HL-60 (cell line): ENCODE measurements at regions not wholly inside any gene's neighbourhood (a gene's known extent, or its start where the extent isn't known, plus 50 kb on each side); places are given as distances from the start of the nearest gene placed in this dataset.

Experiments
- GABPA ChIP-seq: IDR thresholded peaks from 2 replicates; pipeline ENCODE4 v1.6.1; 2012; ENCODE audit warnings: low read depth
- POLR2AphosphoS5 ChIP-seq: IDR thresholded peaks from 2 replicates; pipeline ENCODE4 v1.6.1; 2012; ENCODE audit warnings: low read depth
- TF ChIP-seq, protein P1 (sequence below): IDR thresholded peaks from one replicate; pipeline ENCODE4 v1.5.1; 2011; ENCODE audit warnings: low read length, control low read depth, inconsistent platforms; ENCODE audit not compliant: insufficient read depth
- TF ChIP-seq, protein P2 (sequence below): IDR thresholded peaks from 2 replicates; pipeline ENCODE4 v1.6.1; 2012; ENCODE audit warnings: low read depth; ENCODE audit not compliant: insufficient replicate concordance

DNA sequence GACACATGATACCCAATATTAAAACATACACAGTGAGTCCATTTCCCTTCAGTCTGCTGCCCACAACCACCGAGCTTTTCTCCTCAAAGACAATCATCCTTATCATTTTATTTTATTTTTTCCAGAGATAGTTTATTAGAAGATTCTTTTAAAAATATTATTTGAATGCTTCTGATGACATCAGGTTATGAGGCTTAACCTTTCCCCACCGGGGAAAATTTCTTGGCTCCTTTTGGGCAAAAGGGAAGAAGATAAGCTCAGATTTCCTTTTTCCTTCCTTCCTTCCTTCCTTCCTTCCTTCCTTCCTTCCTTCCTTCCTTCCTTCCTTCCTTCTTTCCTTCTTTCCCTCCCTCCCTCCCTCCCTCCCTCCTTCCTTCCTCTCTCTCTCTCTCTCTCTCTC lies 149.5 kb upstream of the CITED2 start:
- TF ChIP-seq, protein P1, sequence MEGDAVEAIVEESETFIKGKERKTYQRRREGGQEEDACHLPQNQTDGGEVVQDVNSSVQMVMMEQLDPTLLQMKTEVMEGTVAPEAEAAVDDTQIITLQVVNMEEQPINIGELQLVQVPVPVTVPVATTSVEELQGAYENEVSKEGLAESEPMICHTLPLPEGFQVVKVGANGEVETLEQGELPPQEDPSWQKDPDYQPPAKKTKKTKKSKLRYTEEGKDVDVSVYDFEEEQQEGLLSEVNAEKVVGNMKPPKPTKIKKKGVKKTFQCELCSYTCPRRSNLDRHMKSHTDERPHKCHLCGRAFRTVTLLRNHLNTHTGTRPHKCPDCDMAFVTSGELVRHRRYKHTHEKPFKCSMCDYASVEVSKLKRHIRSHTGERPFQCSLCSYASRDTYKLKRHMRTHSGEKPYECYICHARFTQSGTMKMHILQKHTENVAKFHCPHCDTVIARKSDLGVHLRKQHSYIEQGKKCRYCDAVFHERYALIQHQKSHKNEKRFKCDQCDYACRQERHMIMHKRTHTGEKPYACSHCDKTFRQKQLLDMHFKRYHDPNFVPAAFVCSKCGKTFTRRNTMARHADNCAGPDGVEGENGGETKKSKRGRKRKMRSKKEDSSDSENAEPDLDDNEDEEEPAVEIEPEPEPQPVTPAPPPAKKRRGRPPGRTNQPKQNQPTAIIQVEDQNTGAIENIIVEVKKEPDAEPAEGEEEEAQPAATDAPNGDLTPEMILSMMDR, result no peak
- TF ChIP-seq POLR2AphosphoS5 (no peak), GABPA (no peak)
- TF ChIP-seq, protein P2, sequence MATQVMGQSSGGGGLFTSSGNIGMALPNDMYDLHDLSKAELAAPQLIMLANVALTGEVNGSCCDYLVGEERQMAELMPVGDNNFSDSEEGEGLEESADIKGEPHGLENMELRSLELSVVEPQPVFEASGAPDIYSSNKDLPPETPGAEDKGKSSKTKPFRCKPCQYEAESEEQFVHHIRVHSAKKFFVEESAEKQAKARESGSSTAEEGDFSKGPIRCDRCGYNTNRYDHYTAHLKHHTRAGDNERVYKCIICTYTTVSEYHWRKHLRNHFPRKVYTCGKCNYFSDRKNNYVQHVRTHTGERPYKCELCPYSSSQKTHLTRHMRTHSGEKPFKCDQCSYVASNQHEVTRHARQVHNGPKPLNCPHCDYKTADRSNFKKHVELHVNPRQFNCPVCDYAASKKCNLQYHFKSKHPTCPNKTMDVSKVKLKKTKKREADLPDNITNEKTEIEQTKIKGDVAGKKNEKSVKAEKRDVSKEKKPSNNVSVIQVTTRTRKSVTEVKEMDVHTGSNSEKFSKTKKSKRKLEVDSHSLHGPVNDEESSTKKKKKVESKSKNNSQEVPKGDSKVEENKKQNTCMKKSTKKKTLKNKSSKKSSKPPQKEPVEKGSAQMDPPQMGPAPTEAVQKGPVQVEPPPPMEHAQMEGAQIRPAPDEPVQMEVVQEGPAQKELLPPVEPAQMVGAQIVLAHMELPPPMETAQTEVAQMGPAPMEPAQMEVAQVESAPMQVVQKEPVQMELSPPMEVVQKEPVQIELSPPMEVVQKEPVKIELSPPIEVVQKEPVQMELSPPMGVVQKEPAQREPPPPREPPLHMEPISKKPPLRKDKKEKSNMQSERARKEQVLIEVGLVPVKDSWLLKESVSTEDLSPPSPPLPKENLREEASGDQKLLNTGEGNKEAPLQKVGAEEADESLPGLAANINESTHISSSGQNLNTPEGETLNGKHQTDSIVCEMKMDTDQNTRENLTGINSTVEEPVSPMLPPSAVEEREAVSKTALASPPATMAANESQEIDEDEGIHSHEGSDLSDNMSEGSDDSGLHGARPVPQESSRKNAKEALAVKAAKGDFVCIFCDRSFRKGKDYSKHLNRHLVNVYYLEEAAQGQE, result no peak
